Astrocyte of the hippocampus (primary cell): ENCODE measurements at regions not wholly inside any gene's neighbourhood (a gene's known extent, or its start where the extent isn't known, plus 50 kb on each side); places are given as distances from the start of the nearest gene placed in this dataset.
A peak's percentile ranks its signal among the peaks of the same experiment; 100 is the strongest.
"Not testable (repeated sequence)": the region's sequence is repeated elsewhere in the genome, so short reads cannot be mapped to it uniquely, and the experiment has no call there.

Experiments
- DNase-seq: peaks from one replicate; pipeline ENCODE4 v3.0.0; 2011; ENCODE audit warnings: low read depth, low spot score

DNA sequence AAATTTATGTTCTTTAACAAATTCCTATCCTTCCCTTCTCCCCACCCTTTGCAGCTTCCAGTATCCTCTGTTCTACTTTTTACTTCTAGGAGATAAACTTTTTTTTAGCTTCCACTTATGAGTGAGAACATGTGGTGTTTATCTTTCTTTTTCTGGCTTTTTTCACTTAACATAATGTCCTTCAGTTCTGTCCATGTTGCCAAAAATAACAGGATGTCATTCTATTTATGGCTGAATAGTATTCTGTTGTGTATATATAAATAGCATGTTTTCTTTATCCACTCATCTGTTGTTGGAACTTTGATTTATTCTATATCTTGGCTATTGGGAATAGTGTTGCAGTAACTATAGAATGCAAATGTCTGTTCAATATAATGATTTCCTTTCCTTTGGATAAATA, 1191.2 kb downstream of the CNTNAP5 start:
- no peak for DNase-seq

DNA sequence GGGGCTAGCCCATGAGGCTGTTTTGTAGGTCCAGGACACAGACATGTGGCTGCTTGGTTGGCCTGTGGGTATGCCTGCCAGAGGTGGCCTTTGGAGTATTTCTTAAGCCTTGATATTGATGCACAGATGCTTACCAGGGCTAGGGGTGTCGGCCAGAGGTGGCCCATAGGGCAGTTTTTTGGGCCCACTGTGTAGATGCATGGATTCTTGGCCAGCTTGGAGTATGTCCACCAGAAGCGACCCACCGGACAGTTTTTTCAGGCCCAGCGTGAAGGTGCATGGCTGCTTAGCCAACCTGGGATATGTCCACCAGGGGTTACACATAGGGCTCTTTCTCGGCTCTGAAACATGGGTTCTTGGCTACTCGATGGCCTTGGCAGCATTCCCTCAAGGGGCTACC, 1199.1 kb downstream of the CNTNAP5 start:
- DNase-seq: no peak

DNA sequence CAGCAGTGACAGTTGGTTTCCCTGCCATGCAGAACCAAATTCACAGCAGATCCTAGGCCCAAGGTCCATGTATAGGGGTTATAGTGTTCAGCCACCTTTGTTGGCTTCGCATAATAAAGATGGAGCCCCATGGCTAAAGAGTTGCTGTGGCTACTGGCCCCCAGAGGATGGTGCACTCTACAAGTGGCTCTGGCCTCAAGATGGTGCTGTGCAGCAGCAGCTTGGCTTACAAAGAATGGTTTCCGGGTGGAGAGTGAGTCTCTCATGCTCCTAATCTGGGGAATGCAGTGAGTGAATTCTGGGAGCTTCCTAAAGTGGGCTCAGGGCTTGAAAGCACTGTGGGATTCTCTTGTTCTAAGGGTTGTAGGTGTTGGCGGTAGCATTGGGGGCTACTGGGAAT, 1199.7 kb downstream of the CNTNAP5 start:
- no peak for DNase-seq

DNA sequence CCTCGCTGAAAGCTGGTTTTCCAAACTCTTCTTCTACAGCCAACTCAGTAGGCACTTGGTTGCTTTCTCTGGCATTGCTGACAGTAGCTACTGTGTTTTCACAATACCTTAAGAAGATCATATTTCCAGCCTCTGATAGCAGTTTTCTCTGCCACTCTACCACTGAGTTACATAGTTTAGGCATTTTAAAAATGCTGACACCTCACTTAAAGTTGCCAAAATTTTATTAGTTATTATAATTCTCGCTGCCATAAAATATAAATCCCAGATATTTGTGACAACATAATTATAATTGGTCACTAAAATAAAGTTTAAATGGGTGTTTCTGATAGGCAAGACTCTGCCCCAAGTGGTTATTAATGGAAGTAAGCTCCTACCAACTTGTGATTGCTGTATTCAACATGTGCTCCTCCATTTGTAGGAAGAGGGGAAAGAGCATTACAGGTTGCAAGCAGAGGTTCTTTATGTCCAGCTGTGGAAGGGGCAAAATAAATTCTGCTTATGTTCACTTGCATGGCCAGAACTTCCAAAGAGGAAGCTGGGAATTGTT, 1202.8 kb downstream of the CNTNAP5 start:
- no peak for DNase-seq

DNA sequence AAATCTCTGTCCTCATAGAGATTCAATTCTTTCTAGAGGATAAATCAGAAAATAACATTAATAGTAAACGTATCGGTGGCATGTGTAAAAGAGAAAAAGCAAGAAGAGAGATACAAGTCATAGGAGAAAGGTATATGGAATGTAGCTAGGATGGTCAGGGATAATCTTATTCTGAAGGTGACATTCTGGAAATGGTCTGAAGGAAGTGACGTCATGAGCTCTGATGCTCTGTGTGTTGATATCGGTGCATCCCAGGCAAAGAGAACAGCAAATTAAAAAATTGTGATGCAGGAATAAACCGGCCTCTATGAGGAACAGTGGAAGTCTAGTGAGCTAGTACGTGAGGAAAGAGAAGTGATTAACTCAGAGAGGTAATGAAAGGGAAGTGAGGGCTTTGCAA, 1215.8 kb downstream of the CNTNAP5 start:
- DNase-seq: no peak

DNA sequence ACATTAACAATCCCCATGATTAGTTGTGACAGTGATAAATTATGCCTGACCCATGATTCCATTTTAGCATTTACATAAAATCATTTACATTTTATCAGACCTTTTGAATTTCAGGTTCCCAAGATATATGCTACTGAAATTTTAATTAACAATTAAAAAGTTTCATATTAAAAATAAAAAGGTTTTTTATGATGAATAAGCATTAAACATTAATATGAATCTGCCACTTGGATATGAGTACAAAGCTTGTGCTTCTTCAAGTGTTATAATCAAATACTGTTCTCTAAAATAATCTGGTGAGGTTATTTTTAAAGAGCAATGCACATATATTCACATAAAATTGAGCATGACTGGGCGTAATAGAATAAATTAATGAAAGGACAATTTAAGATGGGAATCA, 1218.0 kb downstream of the CNTNAP5 start:
- DNase-seq: no peak

DNA sequence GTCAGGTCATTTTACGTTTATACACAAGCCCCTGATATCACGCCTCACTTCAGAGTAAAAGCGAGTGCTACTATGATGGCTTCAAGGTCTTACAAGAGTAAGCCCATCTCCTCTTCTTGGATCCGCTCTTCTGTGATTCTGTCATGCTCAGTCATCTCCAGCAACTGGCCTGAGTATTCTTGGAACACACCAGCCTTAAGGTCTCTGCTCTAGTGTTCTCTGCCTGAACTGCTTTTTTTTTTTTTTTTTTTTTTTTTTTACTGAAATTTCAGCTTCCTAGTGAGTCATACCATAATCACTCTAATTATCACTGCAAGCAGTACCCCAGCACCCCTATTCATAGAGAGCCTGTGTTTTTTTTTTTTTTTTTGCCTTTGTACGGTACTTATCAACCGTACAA, 1228.9 kb downstream of the CNTNAP5 start:
- peak; percentile 1 for DNase-seq

DNA sequence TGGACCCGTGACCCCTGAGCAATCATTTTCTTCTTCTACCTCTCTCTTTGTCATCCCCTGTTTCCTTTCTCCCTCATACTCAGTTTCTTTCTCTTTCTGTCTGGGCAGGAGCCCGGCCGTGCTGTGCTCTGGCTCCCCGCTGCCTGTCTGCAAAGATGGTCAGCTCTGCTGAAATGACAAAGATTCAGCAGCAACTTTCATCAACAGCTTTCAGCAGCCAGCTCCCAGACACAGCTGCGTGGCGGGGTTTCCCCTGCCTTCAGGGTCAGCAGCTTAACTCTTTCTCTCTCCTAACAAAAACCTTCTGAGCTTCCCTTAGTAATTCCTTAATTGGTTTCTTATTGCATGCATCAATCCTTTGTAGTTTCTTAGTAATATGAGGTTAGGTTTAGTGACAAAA, 1234.4 kb downstream of the CNTNAP5 start:
- DNase-seq: no peak

DNA sequence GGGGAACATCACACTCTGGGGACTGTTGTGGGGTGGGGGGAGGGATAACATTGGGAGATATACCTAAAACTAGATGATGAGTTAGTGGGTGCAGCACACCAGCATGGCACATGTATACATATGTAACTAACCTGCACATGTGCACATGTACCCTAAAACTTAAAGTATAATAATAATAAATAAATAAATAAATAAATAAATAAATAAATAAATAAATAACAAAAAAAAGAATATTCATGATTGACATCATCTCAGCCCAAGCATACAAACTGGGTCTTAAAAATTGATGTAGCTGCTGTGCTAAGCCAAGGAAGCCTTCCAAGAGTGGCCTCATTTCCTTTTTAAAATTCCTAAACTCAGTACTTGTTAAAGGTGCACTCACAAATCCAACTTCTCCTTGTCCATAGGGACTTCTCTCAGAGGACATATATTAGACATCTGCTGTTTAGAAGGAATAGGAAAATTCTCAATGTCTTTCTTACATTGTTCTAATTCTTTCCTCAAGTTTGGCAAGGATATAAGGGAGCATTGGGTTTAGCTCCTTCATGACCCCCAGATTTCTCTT, 1235.4 kb downstream of the CNTNAP5 start:
- DNase-seq: not testable (repeated sequence)

DNA sequence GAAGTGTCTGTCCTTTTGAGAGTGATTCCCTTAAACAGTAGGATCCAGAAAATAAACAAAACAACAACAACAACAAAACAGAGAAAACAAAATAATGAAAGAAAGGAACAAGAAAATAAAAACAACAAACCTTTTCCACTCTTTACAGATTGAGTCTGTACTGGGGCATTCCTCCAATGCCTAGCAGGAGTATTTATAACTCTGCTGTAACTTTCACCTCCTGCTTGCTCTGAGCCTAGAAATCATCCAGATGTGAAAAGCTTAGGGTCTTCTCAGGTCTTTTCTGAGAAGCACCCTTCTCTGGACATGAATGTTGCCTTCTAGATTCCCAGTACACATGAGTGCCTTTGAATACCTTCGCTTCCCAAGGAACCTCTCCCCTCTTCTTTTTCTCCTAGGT, 1239.4 kb downstream of the CNTNAP5 start:
- DNase-seq: peak; percentile 40

DNA sequence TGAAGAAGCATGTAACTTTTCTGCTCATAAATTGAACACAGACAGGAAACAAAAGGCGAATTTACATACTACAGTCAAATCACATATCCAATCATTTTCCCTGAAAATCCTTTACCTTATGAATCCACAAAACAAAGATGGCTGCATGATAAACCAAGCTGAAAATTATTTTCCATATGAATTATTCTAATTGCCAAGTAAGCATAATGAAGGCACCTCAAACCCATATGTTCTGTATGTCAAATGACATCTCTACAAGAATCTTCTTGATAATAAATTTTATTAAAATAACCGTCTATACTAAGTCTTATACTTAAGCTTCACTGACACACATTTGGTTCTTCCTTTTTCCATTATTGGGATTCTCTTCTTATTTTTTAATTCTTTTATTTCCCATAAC, 1242.6 kb downstream of the CNTNAP5 start:
- DNase-seq: no peak

DNA sequence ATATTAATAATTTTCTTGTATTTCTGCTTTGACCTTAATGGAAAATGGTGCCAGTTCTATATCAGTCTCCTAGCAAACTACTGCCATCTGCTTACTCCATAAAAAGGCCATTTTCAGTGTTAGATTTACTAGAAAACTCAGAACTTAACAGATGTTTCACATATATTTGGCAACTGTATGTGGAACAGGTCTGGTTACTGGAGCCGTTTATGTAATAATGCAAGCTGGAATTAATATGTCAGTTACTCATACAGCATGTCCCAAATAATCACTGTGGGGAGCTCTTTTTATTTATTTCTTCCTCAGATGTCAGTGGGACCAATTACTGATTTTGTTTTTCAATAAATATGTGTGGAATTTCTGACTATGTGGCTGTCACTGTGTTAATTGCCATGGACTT, 1247.6 kb downstream of the CNTNAP5 start:
- no peak for DNase-seq

DNA sequence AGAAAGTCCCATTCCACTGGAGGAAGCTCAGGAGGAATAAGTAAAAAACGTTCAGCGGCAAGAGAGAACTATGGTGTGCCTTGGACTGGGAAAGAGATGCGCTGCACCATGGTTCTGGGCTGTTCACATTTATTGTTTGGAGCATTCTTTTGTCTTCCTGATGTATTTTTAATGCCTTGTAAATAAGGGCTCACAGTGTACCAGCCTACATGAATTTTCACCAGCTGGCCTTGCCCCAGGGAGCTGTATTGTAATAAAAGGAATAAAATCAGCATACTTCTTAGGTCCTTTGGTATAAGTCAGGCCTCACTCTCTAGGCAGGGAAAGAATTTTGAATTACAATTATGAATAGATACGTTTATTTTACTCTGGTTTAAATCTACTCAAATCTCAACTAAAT, 1249.6 kb downstream of the CNTNAP5 start:
- DNase-seq: no peak

DNA sequence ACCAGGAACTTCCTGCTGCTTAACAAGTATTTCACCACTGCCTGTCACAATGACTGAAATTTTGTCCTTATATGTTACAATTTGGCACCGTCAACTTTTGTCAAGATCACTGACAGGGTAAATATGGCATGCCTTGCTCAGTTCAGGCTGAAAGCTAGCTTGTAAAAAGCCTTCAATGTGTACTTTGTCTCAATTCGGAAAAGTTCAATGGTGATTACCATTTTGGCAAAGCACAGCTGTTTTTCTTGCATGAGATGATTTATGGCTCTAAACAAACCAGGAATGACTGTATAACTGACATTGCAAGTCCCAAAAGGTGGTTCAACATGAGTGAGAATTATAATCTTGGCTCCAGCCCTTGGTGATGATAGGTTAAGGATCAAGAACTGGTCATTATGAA, 1255.2 kb downstream of the CNTNAP5 start:
- no peak for DNase-seq

DNA sequence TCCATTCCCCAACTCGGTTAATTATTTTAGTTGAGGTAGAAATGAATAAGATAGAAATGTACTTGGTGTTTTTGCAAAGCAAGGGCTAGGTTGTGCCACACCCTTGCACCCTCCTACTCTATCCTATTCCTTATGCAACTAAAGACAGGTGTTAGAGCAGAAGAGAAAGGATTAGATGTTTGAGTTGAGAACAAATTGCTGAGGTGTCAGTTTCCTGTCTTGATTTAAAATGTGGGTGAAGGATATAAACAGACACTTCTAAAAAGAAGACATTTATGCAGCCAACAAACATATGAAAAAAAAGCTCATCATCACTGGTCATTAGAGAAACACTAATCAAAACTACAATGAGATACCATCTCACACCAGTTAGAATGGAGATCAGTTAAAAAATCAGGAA, 1256.2 kb downstream of the CNTNAP5 start:
- no peak for DNase-seq

DNA sequence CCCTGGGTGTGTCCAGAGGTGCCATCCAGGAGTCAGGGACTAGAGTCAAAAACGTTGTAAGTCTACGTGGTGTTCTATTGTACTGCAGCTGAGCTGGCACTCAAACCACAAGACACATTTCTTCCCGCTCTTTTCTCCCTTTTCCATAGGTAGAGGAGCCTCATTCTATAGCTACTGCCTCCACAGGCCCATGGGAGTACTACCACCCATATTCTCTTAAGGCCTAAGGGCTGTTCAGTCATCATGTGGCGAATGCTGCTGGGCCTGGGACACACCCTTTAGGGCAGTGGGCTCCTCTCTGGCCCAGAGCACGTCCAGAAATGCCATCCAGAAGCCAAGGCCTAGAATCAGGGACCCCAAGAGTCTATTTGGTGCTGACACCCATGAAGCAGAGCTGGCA, 1271.7 kb downstream of the CNTNAP5 start:
- no peak for DNase-seq

DNA sequence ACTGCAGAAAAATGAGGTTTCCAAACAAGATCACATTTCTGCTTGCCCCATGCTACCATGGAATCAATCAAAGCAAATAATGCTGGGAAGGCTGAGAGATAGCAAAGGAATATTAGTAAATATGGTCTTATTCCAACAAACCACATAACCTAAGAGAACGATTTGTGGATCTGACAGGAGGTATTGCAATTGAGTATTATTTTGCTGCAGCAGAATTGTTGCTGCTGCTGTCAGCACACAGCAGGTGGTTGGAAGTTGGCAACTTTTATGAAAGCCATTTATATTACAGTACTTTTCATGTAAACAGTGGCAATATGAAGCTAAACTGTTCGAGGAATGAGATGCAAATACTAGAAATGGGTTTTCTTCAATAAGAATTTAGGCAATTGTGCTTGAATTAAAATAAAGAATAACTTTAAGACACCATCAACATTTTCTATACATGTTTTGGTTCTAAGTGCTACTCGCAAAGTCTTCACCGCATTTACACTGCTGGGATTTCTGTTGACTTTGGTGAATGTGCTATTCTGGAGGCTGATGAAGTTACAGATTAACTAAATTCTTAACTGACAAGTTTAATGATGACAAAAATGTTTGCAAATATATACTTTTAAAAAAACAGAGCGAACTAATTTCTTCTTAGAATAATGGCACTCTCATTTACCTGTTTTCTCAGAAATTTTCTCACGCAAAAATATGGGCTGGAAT, 1285.7 kb downstream of the CNTNAP5 start:
- DNase-seq: no peak

DNA sequence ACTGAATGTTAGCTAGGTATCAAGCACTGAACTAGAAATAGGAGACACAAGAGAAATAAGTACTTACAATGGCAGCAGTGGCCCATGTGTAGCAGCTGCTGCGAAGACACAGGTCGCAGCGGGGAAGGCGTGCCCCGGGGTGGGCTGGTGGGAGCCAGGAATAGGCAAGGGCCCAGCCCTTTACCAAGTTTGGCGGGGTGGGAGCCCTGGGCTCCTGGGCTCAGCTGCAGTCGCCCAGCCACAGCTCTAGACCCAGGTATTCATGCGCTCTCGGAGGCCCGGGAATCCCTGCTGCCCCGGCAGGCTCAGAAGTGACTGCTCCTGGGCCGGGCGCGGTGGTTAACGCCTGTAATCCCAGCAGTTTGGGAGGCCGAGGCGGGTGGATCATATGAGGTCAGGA, 1287.3 kb downstream of the CNTNAP5 start:
- no peak for DNase-seq

DNA sequence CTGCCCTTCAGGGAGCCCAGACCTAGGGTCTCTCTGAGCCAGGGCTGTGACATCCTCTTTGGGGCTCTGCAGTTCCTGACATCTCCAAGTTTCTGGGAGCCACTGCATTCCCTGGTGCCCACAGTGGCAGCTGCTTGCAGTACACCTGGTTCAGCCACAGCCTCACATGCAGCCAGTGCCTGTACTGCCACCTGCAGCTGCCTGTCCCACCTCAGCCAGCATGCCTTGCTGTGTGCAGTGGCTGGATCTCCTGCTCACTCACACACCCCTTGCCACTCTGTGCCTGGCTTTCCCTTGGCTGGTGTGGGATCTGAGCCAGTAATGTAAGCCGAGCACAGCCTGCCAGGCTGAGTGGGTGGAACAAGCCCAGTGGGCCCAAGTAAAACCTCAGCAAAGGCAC, 1288.7 kb downstream of the CNTNAP5 start:
- DNase-seq: no peak

DNA sequence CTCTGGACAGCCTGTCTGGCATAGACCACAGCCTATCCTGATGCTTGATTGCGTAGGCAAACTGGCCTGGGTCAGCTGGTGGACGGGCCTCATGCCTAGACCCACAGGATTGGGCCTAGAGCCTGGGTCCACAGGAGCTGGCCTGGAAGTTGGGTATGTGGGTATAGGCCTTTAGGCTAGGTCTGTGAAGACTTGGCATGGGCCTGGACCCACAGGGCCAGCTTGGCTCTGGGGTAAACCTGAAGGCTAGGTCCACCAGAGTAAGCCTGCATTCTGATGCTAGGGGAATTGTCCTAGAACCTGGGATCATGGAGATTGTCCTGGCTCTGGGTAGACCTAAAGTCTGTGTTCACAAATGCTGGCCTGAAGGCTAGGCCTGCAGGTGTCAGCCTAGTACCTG, 1293.7 kb downstream of the CNTNAP5 start:
- no peak for DNase-seq

DNA sequence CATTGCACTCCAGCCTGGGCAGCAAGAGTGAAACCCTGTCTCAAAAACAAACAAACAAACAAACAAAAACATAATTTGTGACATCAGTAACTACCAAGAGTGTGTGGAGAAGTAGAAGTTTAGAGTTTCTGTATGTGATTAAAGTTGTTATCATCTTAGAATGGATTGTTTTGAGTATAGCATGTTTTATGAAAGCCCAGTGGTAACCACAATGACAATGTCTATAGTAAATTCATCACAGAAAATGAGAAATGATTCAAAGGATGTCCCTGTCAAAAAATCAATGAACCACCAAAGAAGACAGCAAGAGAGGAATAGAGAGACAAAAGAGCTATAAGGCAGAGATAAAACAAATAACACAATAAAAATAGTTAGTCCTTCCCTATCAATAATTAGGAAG, 1299.2 kb downstream of the CNTNAP5 start:
- no peak for DNase-seq

DNA sequence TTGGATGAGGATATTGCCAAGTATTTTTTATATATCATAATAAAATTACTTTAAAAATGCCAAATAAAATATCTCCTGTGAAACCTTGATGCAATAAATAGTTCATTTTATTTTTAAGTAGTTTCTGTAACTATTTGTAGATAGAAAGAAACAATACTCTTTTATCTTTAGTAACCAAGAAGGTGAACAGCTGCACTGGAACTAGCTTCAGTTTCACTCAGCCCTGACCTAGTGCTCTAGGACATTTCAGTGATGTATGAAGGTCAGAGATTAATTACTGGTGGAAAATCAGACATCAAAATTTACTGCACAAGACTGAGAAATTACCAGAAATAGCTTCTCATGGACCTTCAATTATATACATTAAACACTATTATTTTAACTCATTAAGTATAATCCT, 1305.0 kb downstream of the CNTNAP5 start:
- no peak for DNase-seq

DNA sequence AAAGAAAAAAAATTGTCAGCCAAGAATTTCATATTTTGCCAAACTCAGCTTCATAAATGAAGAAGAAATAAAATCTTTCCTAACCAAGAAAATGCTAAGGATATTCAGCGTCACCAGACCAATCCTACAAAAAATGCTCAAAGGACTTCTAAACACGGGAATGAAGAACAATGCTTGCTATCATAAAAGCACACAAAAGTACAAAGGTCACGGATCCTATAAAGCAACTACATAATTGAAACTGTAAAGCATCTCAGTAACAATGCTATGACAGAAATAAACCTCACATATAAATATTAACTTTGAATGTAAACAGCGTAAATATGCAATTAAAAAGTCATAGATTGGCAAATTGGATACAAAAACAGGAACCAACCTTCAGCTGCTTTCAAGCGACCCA, 1314.6 kb upstream of the GYPC start:
- no peak for DNase-seq

DNA sequence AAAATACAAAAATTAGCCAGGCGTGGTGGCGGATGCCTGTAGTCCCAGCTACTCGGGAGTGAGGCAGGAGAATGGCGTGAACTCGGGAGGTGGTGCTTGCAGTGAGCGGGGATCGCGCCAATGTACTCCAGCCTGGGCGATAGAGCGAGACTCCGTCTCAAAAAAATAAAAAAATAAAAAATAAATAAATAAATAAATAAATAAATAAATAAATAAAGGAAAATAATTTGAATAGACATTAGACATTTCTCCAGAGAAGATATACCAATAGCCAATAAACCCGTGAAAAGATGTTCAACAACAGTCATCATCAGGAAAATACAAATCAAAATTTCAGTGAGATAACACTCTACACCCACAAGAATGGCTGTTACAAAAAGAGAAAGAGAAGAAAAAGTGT, 1302.4 kb upstream of the GYPC start:
- not testable (repeated sequence) for DNase-seq
